ENCODE measurements at regions not wholly inside any gene's neighbourhood (a gene's known extent, or its start where the extent isn't known, plus 50 kb on each side); places are given as distances from the start of the nearest gene placed in this dataset.

- Histone ChIP-seq H3K27me3 (ENCODE audit: insufficient read depth, low read length) (no peaks in the 10 kb centered on the region), H3K9ac (ENCODE audit: low read length) (no peak overlapping the region), H3K27ac (ENCODE audit: low read depth, low read length) (no peak overlapping the region), H3K14ac (ENCODE audit: low read length) (no peak overlapping the region), H3K4ac (ENCODE audit: low read depth, low read length) (no peak overlapping the region), H3K4me3 (ENCODE audit: low read depth, low read length) (no peak overlapping the region), H2BK12ac (ENCODE audit: low read length) (no peak overlapping the region), H3K18ac (ENCODE audit: low read length) (no peak overlapping the region), H4K12ac (ENCODE audit: low read depth, low read length) (no peak overlapping the region), H2BK5ac (ENCODE audit: low read depth, low read length, poor library complexity) (no peak overlapping the region), H3K4me1 (ENCODE audit: control insufficient read depth in 1 of 2, insufficient read depth in 2 of 2, low read length in 2 of 2) (no peaks in the 10 kb centered on the region), H4K8ac (ENCODE audit: low read depth, low read length) (no peak overlapping the region), H2BK120ac (ENCODE audit: insufficient read depth, low read length, poor library complexity) (no peak overlapping the region), H3K4me2 (ENCODE audit: low read length) (no peak overlapping the region), H3K23ac (ENCODE audit: low read length) (no peak overlapping the region), H4K91ac (ENCODE audit: low read depth, low read length) (no peak overlapping the region), H3K79me2 (ENCODE audit: control insufficient read depth, insufficient read depth, low read length, poor library complexity) (no peaks in the 10 kb centered on the region), H3K36me3 (ENCODE audit: control insufficient read depth in 1 of 2, insufficient read depth in 2 of 2, low read length in 2 of 2) (no peaks in the 10 kb centered on the region), H2AK5ac (ENCODE audit: low read length) (no peak overlapping the region), H2AFZ (ENCODE audit: insufficient read depth, low read length, poor library complexity) (no peak overlapping the region), H3K9me3 (ENCODE audit: insufficient read depth, low read depth, low read length) (no peaks in the 10 kb centered on the region), H3K79me1 (ENCODE audit: low read length) (no peaks in the 10 kb centered on the region)
- no peak for DNase-seq
- no CpG with 5 or more reads among the region's 4 CpGs for WGBS (ENCODE audit: extremely low coverage, insufficient coverage, insufficient read length)
Observed at GRCh38 chr13:33392794-33393405, 107.3 kb upstream of the STARD13 start.

GRCh38 chr13:33394294-33394932, 108.9 kb upstream of the STARD13 start:
- Histone ChIP-seq H3K79me1 (ENCODE audit: low read length) (no peaks in the 10 kb centered on the region), H4K91ac (ENCODE audit: low read depth, low read length) (no peak overlapping the region), H3K27me3 (ENCODE audit: insufficient read depth, low read length) (no peaks in the 10 kb centered on the region), H2BK120ac (ENCODE audit: insufficient read depth, low read length, poor library complexity) (no peak overlapping the region), H3K36me3 (ENCODE audit: control insufficient read depth in 1 of 2, insufficient read depth in 2 of 2, low read length in 2 of 2) (no peaks in the 10 kb centered on the region), H3K9me3 (ENCODE audit: insufficient read depth, low read depth, low read length) (no peaks in the 10 kb centered on the region), H2AK5ac (ENCODE audit: low read length) (no peak overlapping the region), H3K9ac (ENCODE audit: low read length) (no peak overlapping the region), H3K18ac (ENCODE audit: low read length) (no peak overlapping the region), H3K27ac (ENCODE audit: low read depth, low read length) (no peak overlapping the region), H2AFZ (ENCODE audit: insufficient read depth, low read length, poor library complexity) (no peak overlapping the region), H4K8ac (ENCODE audit: low read depth, low read length) (no peak overlapping the region), H3K14ac (ENCODE audit: low read length) (no peak overlapping the region), H3K23ac (ENCODE audit: low read length) (no peak overlapping the region), H3K4ac (ENCODE audit: low read depth, low read length) (no peak overlapping the region), H3K79me2 (ENCODE audit: control insufficient read depth, insufficient read depth, low read length, poor library complexity) (no peaks in the 10 kb centered on the region), H2BK5ac (ENCODE audit: low read depth, low read length, poor library complexity) (no peak overlapping the region), H2BK12ac (ENCODE audit: low read length) (no peak overlapping the region), H3K4me2 (ENCODE audit: low read length) (no peak overlapping the region), H3K4me1 (ENCODE audit: control insufficient read depth in 1 of 2, insufficient read depth in 2 of 2, low read length in 2 of 2) (no peaks in the 10 kb centered on the region), H4K12ac (ENCODE audit: low read depth, low read length) (no peak overlapping the region), H3K4me3 (ENCODE audit: low read depth, low read length) (no peak overlapping the region)
- no CpG with 5 or more reads among the region's 3 CpGs for WGBS (ENCODE audit: extremely low coverage, insufficient coverage, insufficient read length)
- no peak for DNase-seq

DNA sequence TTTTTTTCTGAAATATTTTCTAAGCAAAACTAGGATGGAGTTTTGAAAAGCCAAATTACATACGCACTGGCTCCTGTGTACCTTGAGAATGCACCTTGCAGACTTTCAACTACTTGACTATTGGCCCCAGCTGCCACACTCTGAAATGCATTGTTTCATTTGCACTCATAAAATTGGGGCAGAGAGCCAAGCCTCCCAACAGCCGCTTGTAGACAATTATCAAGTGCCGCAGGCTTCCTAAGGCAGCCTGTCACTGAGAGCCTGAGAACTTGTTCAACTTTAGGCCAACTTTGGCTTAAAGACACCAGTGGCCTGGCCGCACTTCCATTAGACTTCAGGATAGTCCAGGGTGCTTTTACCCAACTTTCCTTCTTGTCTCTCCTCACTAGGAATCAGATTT, 115.7 kb upstream of the STARD13 start:
- H3K4me1 ChIP-seq (ENCODE audit: control insufficient read depth in 1 of 2, insufficient read depth in 2 of 2, low read length in 2 of 2): no peaks in the 10 kb centered on the region
- H4K12ac ChIP-seq (ENCODE audit: low read depth, low read length): no peak overlapping the region
- H4K8ac ChIP-seq (ENCODE audit: low read depth, low read length): no peak overlapping the region
- DNase-seq: no peak
- H3K36me3 ChIP-seq (ENCODE audit: control insufficient read depth in 1 of 2, insufficient read depth in 2 of 2, low read length in 2 of 2): no peaks in the 10 kb centered on the region
- no peak overlapping the region for H3K9ac ChIP-seq (ENCODE audit: low read length)
- H2BK12ac ChIP-seq (ENCODE audit: low read length): no peak overlapping the region
- no peak overlapping the region for H3K14ac ChIP-seq (ENCODE audit: low read length)
- no peak overlapping the region for H2AFZ ChIP-seq (ENCODE audit: insufficient read depth, low read length, poor library complexity)
- H3K9me3 ChIP-seq (ENCODE audit: insufficient read depth, low read depth, low read length): no peaks in the 10 kb centered on the region
- no peak overlapping the region for H2BK120ac ChIP-seq (ENCODE audit: insufficient read depth, low read length, poor library complexity)
- no CpG with 5 or more reads among the region's 4 CpGs for WGBS (ENCODE audit: extremely low coverage, insufficient coverage, insufficient read length)
- H3K4me2 ChIP-seq (ENCODE audit: low read length): no peak overlapping the region
- H3K27me3 ChIP-seq (ENCODE audit: insufficient read depth, low read length): no peaks in the 10 kb centered on the region
- H3K18ac ChIP-seq (ENCODE audit: low read length): no peak overlapping the region
- H2AK5ac ChIP-seq (ENCODE audit: low read length): no peak overlapping the region
- H3K4me3 ChIP-seq (ENCODE audit: low read depth, low read length): no peak overlapping the region
- H3K27ac ChIP-seq (ENCODE audit: low read depth, low read length): no peak overlapping the region
- H3K4ac ChIP-seq (ENCODE audit: low read depth, low read length): no peak overlapping the region
- no peak overlapping the region for H4K91ac ChIP-seq (ENCODE audit: low read depth, low read length)
- H3K79me1 ChIP-seq (ENCODE audit: low read length): no peaks in the 10 kb centered on the region
- H3K23ac ChIP-seq (ENCODE audit: low read length): no peak overlapping the region
- no peak overlapping the region for H2BK5ac ChIP-seq (ENCODE audit: low read depth, low read length, poor library complexity)
- H3K79me2 ChIP-seq (ENCODE audit: control insufficient read depth, insufficient read depth, low read length, poor library complexity): no peaks in the 10 kb centered on the region

- no peaks in the 10 kb centered on the region for H3K36me3 ChIP-seq (ENCODE audit: control insufficient read depth in 1 of 2, insufficient read depth in 2 of 2, low read length in 2 of 2)
- no CpG with 5 or more reads among the region's 7 CpGs for WGBS (ENCODE audit: extremely low coverage, insufficient coverage, insufficient read length)
- no peaks in the 10 kb centered on the region for H3K79me2 ChIP-seq (ENCODE audit: control insufficient read depth, insufficient read depth, low read length, poor library complexity)
- H3K18ac ChIP-seq (ENCODE audit: low read length): no peak overlapping the region
- H3K4me1 ChIP-seq (ENCODE audit: control insufficient read depth in 1 of 2, insufficient read depth in 2 of 2, low read length in 2 of 2): no peaks in the 10 kb centered on the region
- no peak overlapping the region for H3K4me3 ChIP-seq (ENCODE audit: low read depth, low read length)
- H4K91ac ChIP-seq (ENCODE audit: low read depth, low read length): no peak overlapping the region
- no peak overlapping the region for H2BK120ac ChIP-seq (ENCODE audit: insufficient read depth, low read length, poor library complexity)
- no peak overlapping the region for H2BK12ac ChIP-seq (ENCODE audit: low read length)
- H2AK5ac ChIP-seq (ENCODE audit: low read length): no peak overlapping the region
- no peak overlapping the region for H3K14ac ChIP-seq (ENCODE audit: low read length)
- H4K8ac ChIP-seq (ENCODE audit: low read depth, low read length): no peak overlapping the region
- H2BK5ac ChIP-seq (ENCODE audit: low read depth, low read length, poor library complexity): no peak overlapping the region
- no peak for DNase-seq
- no peak overlapping the region for H4K12ac ChIP-seq (ENCODE audit: low read depth, low read length)
- H3K4ac ChIP-seq (ENCODE audit: low read depth, low read length): no peak overlapping the region
- H2AFZ ChIP-seq (ENCODE audit: insufficient read depth, low read length, poor library complexity): no peak overlapping the region
- no peak overlapping the region for H3K9ac ChIP-seq (ENCODE audit: low read length)
- H3K27me3 ChIP-seq (ENCODE audit: insufficient read depth, low read length): no peaks in the 10 kb centered on the region
- H3K9me3 ChIP-seq (ENCODE audit: insufficient read depth, low read depth, low read length): no peaks in the 10 kb centered on the region
- no peak overlapping the region for H3K27ac ChIP-seq (ENCODE audit: low read depth, low read length)
- no peak overlapping the region for H3K4me2 ChIP-seq (ENCODE audit: low read length)
- H3K79me1 ChIP-seq (ENCODE audit: low read length): no peaks in the 10 kb centered on the region
- H3K23ac ChIP-seq (ENCODE audit: low read length): no peak overlapping the region
Observed at GRCh38 chr13:33402975-33403374, 117.4 kb upstream of the STARD13 start.

Measured in trophoblast cell (in vitro differentiated cells and primary cell).